ENCODE measurements at regions not wholly inside any gene's neighbourhood (a gene's known extent, or its start where the extent isn't known, plus 50 kb on each side); places are given as distances from the start of the nearest gene placed in this dataset.

- TF ChIP-seq NANOG (IDR thresholded peaks at IDR 0.05; ENCODE audit: borderline replicate concordance): no peak
- TF ChIP-seq ZNF114 (CRISPR knock-in tag; IDR thresholded peaks at IDR 0.05): no peak
- no peak for TF ChIP-seq POLR2AphosphoS5 (IDR thresholded peaks at IDR 0.05; ENCODE audit: low read depth)
- TF ChIP-seq ETS1 (IDR thresholded peaks at IDR 0.05): no peak
Measured at GRCh38 chr13:74889321-74889720, 592.6 kb downstream of the TBC1D4 start (continued).

DNA sequence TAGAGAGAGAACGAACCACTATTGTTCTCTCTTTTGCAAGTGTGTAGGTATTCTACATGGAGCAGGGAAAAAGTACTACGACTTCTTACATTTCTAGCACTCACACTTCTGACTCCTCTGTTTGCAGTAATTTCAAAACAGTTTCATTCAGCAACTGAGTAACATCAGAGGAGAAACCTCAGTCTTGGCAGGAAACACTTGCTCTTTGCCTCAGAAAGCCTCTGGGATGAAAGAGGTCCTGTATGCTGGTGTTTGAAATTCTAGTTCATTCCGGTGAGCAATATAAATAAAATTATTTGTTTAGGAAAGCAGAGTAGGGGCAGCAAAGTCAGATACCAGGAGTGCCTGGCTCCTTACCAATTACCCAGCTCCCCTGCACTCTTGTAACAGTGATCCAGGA lies 595.5 kb downstream of the TBC1D4 start:
- H3K4me1 ChIP-seq (ENCODE audit: insufficient read depth): no peaks in the 10 kb centered on the region
- Mint-ChIP-seq H3K4me3 (no peak overlapping the region), H3K27me3 (ENCODE audit: insufficient read depth, low read depth, poor library complexity) (no peaks in the 10 kb centered on the region), H3K4me1 (no peaks in the 10 kb centered on the region), H3K27ac (no peak overlapping the region), H3K9me3 (no peaks in the 10 kb centered on the region; the same call in 2 of the 3 replicates), H3K36me3 (ENCODE audit: low read depth) (no peaks in the 10 kb centered on the region)
- H3K4me2 ChIP-seq: no peak overlapping the region
- ATAC-seq (no peak), DNase-seq (ENCODE audit: low spot score) (no peak)
- TF ChIP-seq STAT1 (IDR thresholded peaks at IDR 0.05; ENCODE audit: unreplicated experiment) (no peak), ZNF331 (CRISPR knock-in tag; IDR thresholded peaks at IDR 0.05; ENCODE audit: low read depth) (no peak), CTCF (conservative IDR thresholded peaks at IDR 0.05; ENCODE audit: low read depth in 2 of 2) (no peak), ZNF114 (CRISPR knock-in tag; IDR thresholded peaks at IDR 0.05) (no peak), JUNB (IDR thresholded peaks at IDR 0.05; ENCODE audit: unreplicated experiment) (no peak), ETS1 (IDR thresholded peaks at IDR 0.05) (no peak), CREB1 (CRISPR knock-in tag; IDR thresholded peaks at IDR 0.05; ENCODE audit: low read depth) (no peak), EZH2phosphoT487 (IDR thresholded peaks at IDR 0.05; ENCODE audit: unreplicated experiment) (no peak), POLR2AphosphoS5 (IDR thresholded peaks at IDR 0.05; ENCODE audit: low read depth) (no peak), NANOG (IDR thresholded peaks at IDR 0.05; ENCODE audit: borderline replicate concordance) (no peak)
- TF ChIP-seq, protein P1, sequence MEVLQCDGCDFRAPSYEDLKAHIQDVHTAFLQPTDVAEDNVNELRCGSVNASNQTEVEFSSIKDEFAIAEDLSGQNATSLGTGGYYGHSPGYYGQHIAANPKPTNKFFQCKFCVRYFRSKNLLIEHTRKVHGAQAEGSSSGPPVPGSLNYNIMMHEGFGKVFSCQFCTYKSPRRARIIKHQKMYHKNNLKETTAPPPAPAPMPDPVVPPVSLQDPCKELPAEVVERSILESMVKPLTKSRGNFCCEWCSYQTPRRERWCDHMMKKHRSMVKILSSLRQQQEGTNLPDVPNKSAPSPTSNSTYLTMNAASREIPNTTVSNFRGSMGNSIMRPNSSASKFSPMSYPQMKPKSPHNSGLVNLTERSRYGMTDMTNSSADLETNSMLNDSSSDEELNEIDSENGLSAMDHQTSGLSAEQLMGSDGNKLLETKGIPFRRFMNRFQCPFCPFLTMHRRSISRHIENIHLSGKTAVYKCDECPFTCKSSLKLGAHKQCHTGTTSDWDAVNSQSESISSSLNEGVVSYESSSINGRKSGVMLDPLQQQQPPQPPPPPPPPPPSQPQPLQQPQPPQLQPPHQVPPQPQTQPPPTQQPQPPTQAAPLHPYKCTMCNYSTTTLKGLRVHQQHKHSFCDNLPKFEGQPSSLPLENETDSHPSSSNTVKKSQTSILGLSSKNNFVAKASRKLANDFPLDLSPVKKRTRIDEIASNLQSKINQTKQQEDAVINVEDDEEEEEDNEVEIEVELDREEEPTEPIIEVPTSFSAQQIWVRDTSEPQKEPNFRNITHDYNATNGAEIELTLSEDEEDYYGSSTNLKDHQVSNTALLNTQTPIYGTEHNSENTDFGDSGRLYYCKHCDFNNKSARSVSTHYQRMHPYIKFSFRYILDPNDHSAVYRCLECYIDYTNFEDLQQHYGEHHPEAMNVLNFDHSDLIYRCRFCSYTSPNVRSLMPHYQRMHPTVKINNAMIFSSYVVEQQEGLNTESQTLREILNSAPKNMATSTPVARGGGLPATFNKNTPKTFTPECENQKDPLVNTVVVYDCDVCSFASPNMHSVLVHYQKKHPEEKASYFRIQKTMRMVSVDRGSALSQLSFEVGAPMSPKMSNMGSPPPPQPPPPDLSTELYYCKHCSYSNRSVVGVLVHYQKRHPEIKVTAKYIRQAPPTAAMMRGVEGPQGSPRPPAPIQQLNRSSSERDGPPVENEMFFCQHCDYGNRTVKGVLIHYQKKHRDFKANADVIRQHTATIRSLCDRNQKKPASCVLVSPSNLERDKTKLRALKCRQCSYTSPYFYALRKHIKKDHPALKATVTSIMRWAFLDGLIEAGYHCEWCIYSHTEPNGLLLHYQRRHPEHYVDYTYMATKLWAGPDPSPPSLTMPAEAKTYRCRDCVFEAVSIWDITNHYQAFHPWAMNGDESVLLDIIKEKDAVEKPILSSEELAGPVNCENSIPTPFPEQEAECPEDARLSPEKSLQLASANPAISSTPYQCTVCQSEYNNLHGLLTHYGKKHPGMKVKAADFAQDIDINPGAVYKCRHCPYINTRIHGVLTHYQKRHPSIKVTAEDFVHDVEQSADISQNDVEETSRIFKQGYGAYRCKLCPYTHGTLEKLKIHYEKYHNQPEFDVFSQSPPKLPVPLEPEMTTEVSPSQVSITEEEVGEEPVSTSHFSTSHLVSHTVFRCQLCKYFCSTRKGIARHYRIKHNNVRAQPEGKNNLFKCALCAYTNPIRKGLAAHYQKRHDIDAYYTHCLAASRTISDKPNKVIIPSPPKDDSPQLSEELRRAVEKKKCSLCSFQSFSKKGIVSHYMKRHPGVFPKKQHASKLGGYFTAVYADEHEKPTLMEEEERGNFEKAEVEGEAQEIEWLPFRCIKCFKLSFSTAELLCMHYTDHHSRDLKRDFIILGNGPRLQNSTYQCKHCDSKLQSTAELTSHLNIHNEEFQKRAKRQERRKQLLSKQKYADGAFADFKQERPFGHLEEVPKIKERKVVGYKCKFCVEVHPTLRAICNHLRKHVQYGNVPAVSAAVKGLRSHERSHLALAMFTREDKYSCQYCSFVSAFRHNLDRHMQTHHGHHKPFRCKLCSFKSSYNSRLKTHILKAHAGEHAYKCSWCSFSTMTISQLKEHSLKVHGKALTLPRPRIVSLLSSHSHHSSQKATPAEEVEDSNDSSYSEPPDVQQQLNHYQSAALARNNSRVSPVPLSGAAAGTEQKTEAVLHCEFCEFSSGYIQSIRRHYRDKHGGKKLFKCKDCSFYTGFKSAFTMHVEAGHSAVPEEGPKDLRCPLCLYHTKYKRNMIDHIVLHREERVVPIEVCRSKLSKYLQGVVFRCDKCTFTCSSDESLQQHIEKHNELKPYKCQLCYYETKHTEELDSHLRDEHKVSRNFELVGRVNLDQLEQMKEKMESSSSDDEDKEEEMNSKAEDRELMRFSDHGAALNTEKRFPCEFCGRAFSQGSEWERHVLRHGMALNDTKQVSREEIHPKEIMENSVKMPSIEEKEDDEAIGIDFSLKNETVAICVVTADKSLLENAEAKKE (CRISPR knock-in tag; IDR thresholded peaks at IDR 0.05): no peak
- TF ChIP-seq, protein P2, sequence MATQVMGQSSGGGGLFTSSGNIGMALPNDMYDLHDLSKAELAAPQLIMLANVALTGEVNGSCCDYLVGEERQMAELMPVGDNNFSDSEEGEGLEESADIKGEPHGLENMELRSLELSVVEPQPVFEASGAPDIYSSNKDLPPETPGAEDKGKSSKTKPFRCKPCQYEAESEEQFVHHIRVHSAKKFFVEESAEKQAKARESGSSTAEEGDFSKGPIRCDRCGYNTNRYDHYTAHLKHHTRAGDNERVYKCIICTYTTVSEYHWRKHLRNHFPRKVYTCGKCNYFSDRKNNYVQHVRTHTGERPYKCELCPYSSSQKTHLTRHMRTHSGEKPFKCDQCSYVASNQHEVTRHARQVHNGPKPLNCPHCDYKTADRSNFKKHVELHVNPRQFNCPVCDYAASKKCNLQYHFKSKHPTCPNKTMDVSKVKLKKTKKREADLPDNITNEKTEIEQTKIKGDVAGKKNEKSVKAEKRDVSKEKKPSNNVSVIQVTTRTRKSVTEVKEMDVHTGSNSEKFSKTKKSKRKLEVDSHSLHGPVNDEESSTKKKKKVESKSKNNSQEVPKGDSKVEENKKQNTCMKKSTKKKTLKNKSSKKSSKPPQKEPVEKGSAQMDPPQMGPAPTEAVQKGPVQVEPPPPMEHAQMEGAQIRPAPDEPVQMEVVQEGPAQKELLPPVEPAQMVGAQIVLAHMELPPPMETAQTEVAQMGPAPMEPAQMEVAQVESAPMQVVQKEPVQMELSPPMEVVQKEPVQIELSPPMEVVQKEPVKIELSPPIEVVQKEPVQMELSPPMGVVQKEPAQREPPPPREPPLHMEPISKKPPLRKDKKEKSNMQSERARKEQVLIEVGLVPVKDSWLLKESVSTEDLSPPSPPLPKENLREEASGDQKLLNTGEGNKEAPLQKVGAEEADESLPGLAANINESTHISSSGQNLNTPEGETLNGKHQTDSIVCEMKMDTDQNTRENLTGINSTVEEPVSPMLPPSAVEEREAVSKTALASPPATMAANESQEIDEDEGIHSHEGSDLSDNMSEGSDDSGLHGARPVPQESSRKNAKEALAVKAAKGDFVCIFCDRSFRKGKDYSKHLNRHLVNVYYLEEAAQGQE (IDR thresholded peaks at IDR 0.05; ENCODE audit: unreplicated experiment): no peak
- H3K36me3 ChIP-seq (ENCODE audit: insufficient read depth): no peaks in the 10 kb centered on the region
- no peaks in the 10 kb centered on the region for H3F3A ChIP-seq (replicated peaks; ENCODE audit: low read depth)
- H3K27me3 ChIP-seq (ENCODE audit: insufficient read depth): no peaks in the 10 kb centered on the region
- H2AFZ ChIP-seq: no peak overlapping the region
- H3K4me3 ChIP-seq: no peak overlapping the region
- H4K20me1 ChIP-seq (replicated peaks; ENCODE audit: insufficient read depth): no peaks in the 10 kb centered on the region
- no peaks in the 10 kb centered on the region for H3K9me2 ChIP-seq (ENCODE audit: insufficient read depth)
- H3K27ac ChIP-seq (ENCODE audit: low read depth): no peak overlapping the region
- H3K79me2 ChIP-seq (replicated peaks; ENCODE audit: insufficient read depth): no peaks in the 10 kb centered on the region
